AG09309 (cell line): ENCODE measurements at regions not wholly inside any gene's neighbourhood (a gene's known extent, or its start where the extent isn't known, plus 50 kb on each side); places are given as distances from the start of the nearest gene placed in this dataset.

Experiments used
- DNase-seq: peaks from one replicate; pipeline ENCODE4 v3.0.0-alpha.2; 2010; ENCODE audit warnings: low read depth
- H3K4me3 ChIP-seq: 2 replicates; pipeline ENCODE4 v1.5.1; 2011; ENCODE audit warnings: mild to moderate bottlenecking, low read depth, low read length, moderate library complexity; ENCODE audit not compliant: control insufficient read depth
- CTCF ChIP-seq: IDR thresholded peaks from 2 replicates; pipeline ENCODE4 v1.5.1; 2011; ENCODE audit warnings: mild to moderate bottlenecking, low read depth, low read length, inconsistent platforms; ENCODE audit not compliant: insufficient read depth, control insufficient read depth; ENCODE audit errors: missing control alignments

GRCh38 chr6:132973514-132973993 lies 159.2 kb downstream of the RPS12 start:
- no peak for DNase-seq
- H3K4me3 ChIP-seq = no peak overlapping the region
- no peak for TF ChIP-seq CTCF

DNA sequence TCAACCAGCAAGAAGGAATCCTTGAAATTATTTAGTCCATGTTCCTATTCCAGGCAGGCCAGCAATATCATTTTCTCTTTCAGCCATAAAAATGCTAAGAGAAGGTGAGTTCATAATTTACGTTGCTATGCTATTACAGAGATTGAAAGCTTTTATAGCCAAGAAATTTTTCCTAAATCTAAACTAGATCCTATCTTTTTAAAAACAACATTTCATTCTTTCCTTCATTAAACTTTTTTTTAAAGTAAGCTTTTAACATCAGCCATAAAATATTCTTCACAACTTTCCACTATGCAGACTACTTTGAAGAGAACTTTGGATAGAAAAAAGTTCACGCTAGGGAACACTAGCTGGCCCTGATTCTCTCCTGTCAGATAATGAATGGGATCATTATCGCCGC lies 159.8 kb downstream of the RPS12 start:
- no peak for DNase-seq
- TF ChIP-seq CTCF = no peak

GRCh38 chr6:132977413-132977812 lies 163.0 kb downstream of the RPS12 start:
- TF ChIP-seq CTCF = no peak
- no peak overlapping the region for H3K4me3 ChIP-seq
- DNase-seq = no peak

More for the DNA sequence above, 159.8 kb downstream of the RPS12 start:
- no peak overlapping the region for H3K4me3 ChIP-seq

DNA sequence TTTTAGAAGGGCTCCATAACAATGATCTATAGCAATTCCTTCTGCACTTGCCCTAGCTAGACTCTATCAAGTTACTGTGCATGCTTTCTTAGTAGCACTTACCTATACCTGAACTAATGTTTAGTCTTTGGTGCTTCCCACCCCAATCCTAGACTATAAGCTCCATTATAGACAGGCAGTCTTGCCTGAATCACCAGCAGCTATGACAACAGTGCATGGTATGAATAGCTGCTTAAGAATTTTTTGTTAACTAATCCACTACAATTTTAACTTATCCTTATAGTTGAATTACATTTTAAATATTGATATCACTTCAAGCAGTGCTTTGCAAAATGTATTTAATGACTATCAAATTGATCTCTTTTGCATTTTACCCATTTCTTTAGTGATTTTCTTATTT lies 164.3 kb downstream of the RPS12 start:
- no peak for DNase-seq
- no peak for TF ChIP-seq CTCF
- H3K4me3 ChIP-seq = no peak overlapping the region

GRCh38 chr6:132993738-132994137 lies 179.4 kb downstream of the RPS12 start:
- no peak for TF ChIP-seq CTCF
- no peak for DNase-seq
- H3K4me3 ChIP-seq = no peak overlapping the region

GRCh38 chr6:132995009-132995408 lies 180.6 kb downstream of the RPS12 start:
- no peak overlapping the region for H3K4me3 ChIP-seq
- no peak for TF ChIP-seq CTCF
- no peak for DNase-seq

- H3K4me3 ChIP-seq = no peak overlapping the region
- DNase-seq = no peak
- no peak for TF ChIP-seq CTCF
Measured at GRCh38 chr6:132995432-132995831, 181.1 kb downstream of the RPS12 start.
